Activated naive CD4-positive, alpha-beta T cell treated with anti-CD3 and anti-CD28 coated beads for 36 hours (primary cell): ENCODE measurements at regions not wholly inside any gene's neighbourhood (a gene's known extent, or its start where the extent isn't known, plus 50 kb on each side); places are given as distances from the start of the nearest gene placed in this dataset.
"Not testable (repeated sequence)": the region's sequence is repeated elsewhere in the genome, so short reads cannot be mapped to it uniquely, and the experiment has no call there.

Source experiments
- CTCF ChIA-PET: fragments of 350-600 bp; sonication (Branson Sonifier 250); formaldehyde crosslinking; loops from one replicate; lab custom pipeline; 2021; ENCODE audit warnings: antibody characterized with exemption; lab: Charles Lee
- DNase-seq: peaks from one replicate; pipeline ENCODE4 v3.0.0-alpha.2; 2020
- H3K27ac Mint-ChIP-seq: one replicate; pipeline ENCODE4 v1.8.0; 2021; ENCODE audit warnings: mild to moderate bottlenecking, mixed read lengths
- H3K27me3 Mint-ChIP-seq: one replicate; pipeline ENCODE4 v1.8.0; 2021; ENCODE audit warnings: low read depth, mixed read lengths
- H3K36me3 Mint-ChIP-seq: one replicate; pipeline ENCODE4 v1.8.0; 2021; ENCODE audit warnings: low read depth, mixed read lengths
- H3K4me1 Mint-ChIP-seq: one replicate; pipeline ENCODE4 v1.8.0; 2021; ENCODE audit warnings: low read depth, mixed read lengths
- H3K4me3 Mint-ChIP-seq: one replicate; pipeline ENCODE4 v1.8.0; 2021; ENCODE audit warnings: mild to moderate bottlenecking, moderate library complexity, mixed read lengths
- H3K9me3 Mint-ChIP-seq: one replicate; pipeline ENCODE4 v1.8.0; 2021; ENCODE audit warnings: mixed read lengths
- intact Hi-C: fragments of 100-400 bp; cut with micrococcal nuclease; formaldehyde crosslinking; loops from one replicate; pipeline ENCODE4 v1.15.1; 2023

GRCh38 chr9:81035171-81035570, 654.2 kb downstream of the TLE1 start:
- no peak overlapping the region for H3K27ac Mint-ChIP-seq
- no peak overlapping the region for H3K4me3 Mint-ChIP-seq
- no peaks in the 10 kb centered on the region for H3K9me3 Mint-ChIP-seq
- intact Hi-C loops, result no loop called here
- no peaks in the 10 kb centered on the region for H3K36me3 Mint-ChIP-seq
- no peaks in the 10 kb centered on the region for H3K27me3 Mint-ChIP-seq
- no peaks in the 10 kb centered on the region for H3K4me1 Mint-ChIP-seq
- DNase-seq, result no peak
- CTCF ChIA-PET, result no interaction called here

- CTCF ChIA-PET, result no interaction called here
- Mint-ChIP-seq H3K4me3 (no peak overlapping the region), H3K27me3 (no peaks in the 10 kb centered on the region), H3K9me3 (no peaks in the 10 kb centered on the region), H3K36me3 (no peaks in the 10 kb centered on the region), H3K4me1 (no peaks in the 10 kb centered on the region), H3K27ac (no peak overlapping the region)
- intact Hi-C loops, result no loop called here
- no peak for DNase-seq
These were observed 656.5 kb downstream of the TLE1 start for GRCh38 chr9:81032831-81033230.

- Mint-ChIP-seq H3K4me3 (no peak overlapping the region), H3K27ac (no peak overlapping the region), H3K36me3 (no peaks in the 10 kb centered on the region), H3K9me3 (no peaks in the 10 kb centered on the region), H3K27me3 (no peaks in the 10 kb centered on the region), H3K4me1 (no peaks in the 10 kb centered on the region)
- intact Hi-C loops, result no loop called here
- no peak for DNase-seq
- CTCF ChIA-PET, result no interaction called here
These were observed 657.2 kb downstream of the TLE1 start for GRCh38 chr9:81032030-81032572.

GRCh38 chr9:81031422-81032029, 657.8 kb downstream of the TLE1 start:
- CTCF ChIA-PET, result no interaction called here
- Mint-ChIP-seq H3K27ac (no peak overlapping the region), H3K4me3 (no peak overlapping the region), H3K36me3 (no peaks in the 10 kb centered on the region), H3K4me1 (no peaks in the 10 kb centered on the region), H3K9me3 (no peaks in the 10 kb centered on the region), H3K27me3 (no peaks in the 10 kb centered on the region)
- intact Hi-C loops, result no loop called here
- DNase-seq, result no peak

- Mint-ChIP-seq H3K27me3 (no peaks in the 10 kb centered on the region), H3K4me1 (no peaks in the 10 kb centered on the region), H3K27ac (no peak overlapping the region), H3K4me3 (no peak overlapping the region), H3K9me3 (no peaks in the 10 kb centered on the region), H3K36me3 (no peaks in the 10 kb centered on the region)
- CTCF ChIA-PET, result no interaction called here
- intact Hi-C loops, result no loop called here
- no peak for DNase-seq
These were observed 659.3 kb downstream of the TLE1 start for GRCh38 chr9:81030027-81030426.

GRCh38 chr9:81028504-81028903, 660.8 kb downstream of the TLE1 start:
- Mint-ChIP-seq H3K9me3 (peaks cover 1% of the 10 kb centered on the region), H3K27me3 (no peaks in the 10 kb centered on the region), H3K4me1 (no peaks in the 10 kb centered on the region), H3K4me3 (no peak overlapping the region), H3K36me3 (no peaks in the 10 kb centered on the region), H3K27ac (no peak overlapping the region)
- intact Hi-C loops, result no loop called here
- CTCF ChIA-PET, result no interaction called here
- no peak for DNase-seq

GRCh38 chr9:81022177-81022576, 667.2 kb downstream of the TLE1 start:
- no peak overlapping the region for H3K27ac Mint-ChIP-seq
- intact Hi-C loops, result no loop called here
- H3K36me3 Mint-ChIP-seq, result no peaks in the 10 kb centered on the region
- H3K4me1 Mint-ChIP-seq, result no peaks in the 10 kb centered on the region
- no peaks in the 10 kb centered on the region for H3K27me3 Mint-ChIP-seq
- no peak overlapping the region for H3K4me3 Mint-ChIP-seq
- DNase-seq, result no peak
- peaks cover 3% of the 10 kb centered on the region for H3K9me3 Mint-ChIP-seq
- CTCF ChIA-PET, result no interaction called here

GRCh38 chr9:81014945-81015344, 674.4 kb downstream of the TLE1 start:
- intact Hi-C loops, CTCF ChIA-PET, DNase-seq, H3K27me3 Mint-ChIP-seq, H3K36me3 Mint-ChIP-seq, H3K4me3 Mint-ChIP-seq, H3K4me1 Mint-ChIP-seq, H3K27ac Mint-ChIP-seq: not testable (repeated sequence)
- peaks cover 10% of the 10 kb centered on the region for H3K9me3 Mint-ChIP-seq

GRCh38 chr9:81013191-81013590, 676.2 kb downstream of the TLE1 start:
- H3K27ac Mint-ChIP-seq, H3K4me3 Mint-ChIP-seq, H3K4me1 Mint-ChIP-seq, H3K36me3 Mint-ChIP-seq, DNase-seq, intact Hi-C loops, H3K27me3 Mint-ChIP-seq, CTCF ChIA-PET: not testable (repeated sequence)
- H3K9me3 Mint-ChIP-seq, result peaks cover 10% of the 10 kb centered on the region

- Mint-ChIP-seq H3K4me1 (no peaks in the 10 kb centered on the region), H3K9me3 (peaks cover 8% of the 10 kb centered on the region), H3K27me3 (peaks cover 4% of the 10 kb centered on the region), H3K4me3 (no peak overlapping the region), H3K36me3 (no peaks in the 10 kb centered on the region), H3K27ac (no peak overlapping the region)
- DNase-seq, result no peak
- intact Hi-C loops, result no loop called here
- CTCF ChIA-PET, result interaction anchor here (0.6 kb wide), 1 partner anchor 92 kb away, joined by 3 read pairs; no protein-coding TSS in a partner anchor
These were observed 686.4 kb downstream of the TLE1 start for GRCh38 chr9:81002906-81003305.

- CTCF ChIA-PET, result no interaction called here
- peaks cover 8% of the 10 kb centered on the region for H3K9me3 Mint-ChIP-seq
- no peaks in the 10 kb centered on the region for H3K4me1 Mint-ChIP-seq
- peaks cover 4% of the 10 kb centered on the region for H3K27me3 Mint-ChIP-seq
- intact Hi-C loops, result no loop called here
- no peak overlapping the region for H3K27ac Mint-ChIP-seq
- H3K36me3 Mint-ChIP-seq, result no peaks in the 10 kb centered on the region
- no peak overlapping the region for H3K4me3 Mint-ChIP-seq
- peak; percentile 17 for DNase-seq
These were observed 687.1 kb downstream of the TLE1 start for GRCh38 chr9:81002242-81002641.

GRCh38 chr9:80995759-80996158, 693.6 kb downstream of the TLE1 start:
- H3K27ac Mint-ChIP-seq, result no peak overlapping the region
- H3K27me3 Mint-ChIP-seq, result no peaks in the 10 kb centered on the region
- CTCF ChIA-PET, result no interaction called here
- H3K36me3 Mint-ChIP-seq, result no peaks in the 10 kb centered on the region
- H3K4me3 Mint-ChIP-seq, result no peak overlapping the region
- peaks cover 3% of the 10 kb centered on the region for H3K9me3 Mint-ChIP-seq
- H3K4me1 Mint-ChIP-seq, result no peaks in the 10 kb centered on the region
- DNase-seq, result no peak
- intact Hi-C loops, result no loop called here

- no peak for DNase-seq
- Mint-ChIP-seq H3K4me3 (no peak overlapping the region), H3K27ac (no peak overlapping the region), H3K36me3 (no peaks in the 10 kb centered on the region), H3K27me3 (no peaks in the 10 kb centered on the region), H3K9me3 (no peaks in the 10 kb centered on the region), H3K4me1 (no peaks in the 10 kb centered on the region)
- CTCF ChIA-PET, result no interaction called here
- intact Hi-C loops, result no loop called here
These were observed 694.5 kb downstream of the TLE1 start for GRCh38 chr9:80994892-80995291.
